HG02943 (cell line): ENCODE measurements at regions not wholly inside any gene's neighbourhood (a gene's known extent, or its start where the extent isn't known, plus 50 kb on each side); places are given as distances from the start of the nearest gene placed in this dataset.
"Not testable (repeated sequence)": the region's sequence is repeated elsewhere in the genome, so short reads cannot be mapped to it uniquely, and the experiment has no call there.

Source experiments
- ATAC-seq: cut with Tn5 transposase; IDR thresholded peaks from one replicate; pipeline ENCODE4 v1.9.1; 2021; ENCODE audit warnings: mild to moderate bottlenecking, low read depth, moderate library complexity; ENCODE audit not compliant: unreplicated experiment

DNA sequence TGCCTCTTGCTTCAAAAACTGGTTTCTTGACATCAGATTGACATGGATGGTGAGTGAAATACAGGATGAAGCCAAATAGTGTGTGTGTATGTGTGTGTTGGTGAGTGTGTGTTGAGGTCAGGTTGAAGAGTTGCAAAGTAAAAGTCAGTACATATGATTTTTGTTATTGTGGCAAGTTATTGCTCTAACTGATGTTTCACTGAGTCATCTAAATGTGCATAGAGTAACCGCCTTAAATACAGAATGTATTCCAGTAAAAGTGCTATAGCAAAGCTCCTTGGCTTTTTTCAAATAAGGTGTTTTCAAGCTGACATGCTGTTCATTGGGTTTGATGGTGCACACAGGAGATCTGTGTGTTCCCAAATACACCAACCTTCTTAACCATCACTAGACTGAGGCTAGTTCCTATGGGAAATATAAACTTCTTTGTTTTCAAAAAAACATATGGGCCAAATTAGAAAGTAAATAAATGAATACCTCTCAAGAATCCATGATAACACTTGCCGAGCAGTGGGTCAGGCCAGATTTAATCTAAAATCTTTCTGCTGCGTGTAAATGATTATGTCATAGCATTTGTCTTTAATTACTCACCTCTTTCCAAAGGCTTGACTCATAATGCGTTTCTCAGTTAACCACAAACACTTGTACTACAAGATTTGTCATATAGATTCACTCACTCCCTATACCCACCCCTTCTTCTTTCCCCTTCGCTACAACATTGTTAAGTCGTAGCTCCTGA, 151.1 kb downstream of the LYPLAL1 start:
- ATAC-seq, result no peak

DNA sequence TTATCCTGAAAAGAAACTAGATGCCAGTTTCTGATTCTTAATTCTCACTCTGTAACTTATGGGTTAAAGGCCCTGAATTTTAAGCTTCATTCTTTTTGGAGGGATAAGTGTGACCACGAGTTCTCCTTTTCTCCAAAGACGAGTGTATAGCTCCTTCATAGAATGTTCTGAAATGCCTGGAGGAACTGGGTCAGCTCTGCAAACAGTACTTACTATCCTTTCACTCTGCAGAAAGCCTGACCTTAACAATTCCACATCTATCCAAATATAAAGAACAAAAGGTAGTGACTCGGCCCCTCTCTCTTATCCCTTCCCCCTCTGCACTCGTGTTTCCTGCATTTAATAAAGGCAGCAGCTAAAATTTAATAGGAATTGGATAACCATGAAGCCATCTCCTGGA, 150.5 kb downstream of the LYPLAL1 start:
- ATAC-seq, result no peak

DNA sequence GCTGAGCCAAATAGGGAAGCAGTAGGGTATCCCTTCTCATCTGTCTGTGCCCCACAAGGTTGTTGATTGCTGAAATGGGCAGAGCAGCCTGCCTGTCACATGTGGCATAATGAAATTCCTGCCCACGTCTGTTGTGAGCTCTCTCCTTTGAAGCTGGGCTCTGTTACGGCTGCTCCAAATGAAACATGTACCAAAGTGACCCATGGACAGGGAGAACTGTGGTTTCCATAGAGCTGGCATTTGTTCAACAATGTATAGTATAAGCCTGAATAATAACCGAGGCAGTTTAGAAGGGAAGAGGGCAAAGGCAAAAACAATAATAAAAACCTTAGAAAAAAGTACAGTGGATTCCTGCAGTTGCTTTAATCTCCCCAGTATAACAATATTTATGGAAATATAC, 149.7 kb downstream of the LYPLAL1 start:
- no peak for ATAC-seq

DNA sequence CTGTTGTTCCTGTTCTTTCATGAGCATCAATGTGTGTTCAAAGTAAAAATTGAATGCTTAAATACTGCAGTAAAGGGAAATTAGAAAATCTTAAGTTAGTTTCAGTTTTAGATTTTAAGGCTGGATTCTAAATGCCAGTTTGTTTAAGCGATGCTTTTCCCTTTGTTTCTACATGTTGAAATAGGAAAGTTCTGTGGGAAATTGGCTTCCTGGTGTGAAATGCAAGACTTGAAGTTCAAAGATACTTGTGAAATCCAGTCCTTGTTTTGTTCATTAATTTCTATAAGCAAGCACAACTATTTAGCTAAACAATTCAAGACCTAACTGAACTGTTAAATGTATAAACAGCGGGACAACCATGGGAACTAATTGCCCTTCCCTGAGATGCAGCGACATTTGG, 149.1 kb downstream of the LYPLAL1 start:
- no peak for ATAC-seq

DNA sequence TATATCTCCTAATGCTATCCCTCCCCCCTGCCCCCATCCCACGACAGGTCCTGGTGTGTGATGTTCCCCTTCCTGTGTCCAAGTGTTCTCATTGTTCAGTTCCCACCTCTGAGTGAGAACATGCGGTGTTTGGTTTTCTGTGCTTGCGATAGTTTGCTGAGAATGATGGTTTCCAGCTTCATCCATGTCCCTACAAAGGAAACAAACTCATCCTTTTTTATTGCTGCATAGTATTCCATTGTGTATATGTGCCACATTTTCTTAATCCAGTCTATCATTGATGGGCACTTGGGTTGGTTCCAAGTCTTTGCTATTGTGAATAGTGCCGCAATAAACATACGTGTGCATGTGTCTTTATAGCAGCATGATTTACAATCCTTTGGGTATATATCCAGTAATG, 146.9 kb downstream of the LYPLAL1 start:
- ATAC-seq, result not testable (repeated sequence)

DNA sequence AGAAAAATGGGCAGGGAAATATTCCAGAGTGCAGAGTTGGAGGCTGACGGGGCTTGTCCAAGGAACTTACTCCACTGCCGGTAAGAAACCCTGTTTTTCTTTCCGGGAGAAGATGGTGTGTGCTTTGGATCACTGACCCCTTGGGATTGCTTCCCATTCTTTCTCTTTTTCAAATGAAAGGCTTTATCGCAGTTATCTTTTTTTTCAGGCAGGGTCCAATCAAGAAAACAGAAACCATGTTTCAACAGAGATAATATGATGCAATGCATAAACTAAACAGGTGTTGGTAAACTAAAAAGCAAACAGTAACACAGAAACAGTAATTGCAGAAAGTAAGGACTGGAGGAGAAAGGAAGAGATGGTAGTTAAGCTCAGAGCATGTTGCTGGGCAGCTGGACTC, 145.1 kb downstream of the LYPLAL1 start:
- no peak for ATAC-seq

DNA sequence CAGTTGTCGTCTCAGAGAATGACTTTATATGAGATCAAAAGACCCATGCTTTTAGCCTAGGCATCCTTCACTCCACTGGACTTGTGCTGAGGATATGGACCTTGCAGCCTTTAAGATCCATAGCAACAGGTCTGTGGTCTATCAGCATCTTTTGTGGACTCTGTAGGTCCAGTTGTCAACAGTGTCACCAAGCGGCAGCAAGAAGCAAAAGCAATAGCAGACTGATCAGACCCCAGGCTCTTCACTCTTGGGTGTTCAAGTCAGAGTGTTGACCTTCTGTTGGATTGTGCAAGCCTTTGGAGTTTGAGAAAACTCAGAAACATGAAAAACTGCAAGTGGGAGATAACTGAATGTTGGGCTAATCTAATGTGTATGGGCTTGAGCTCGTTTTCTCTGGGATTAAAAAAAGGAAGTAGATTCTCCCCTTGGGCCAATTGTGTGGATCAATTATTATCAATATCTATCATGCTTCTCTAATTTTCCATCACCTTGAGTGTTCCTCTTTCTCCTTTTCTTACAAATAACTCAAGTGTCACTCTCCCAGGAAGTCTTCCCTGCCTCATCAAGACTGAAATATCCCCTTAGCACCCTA, 144.2 kb downstream of the LYPLAL1 start:
- peak; percentile 88 for ATAC-seq

DNA sequence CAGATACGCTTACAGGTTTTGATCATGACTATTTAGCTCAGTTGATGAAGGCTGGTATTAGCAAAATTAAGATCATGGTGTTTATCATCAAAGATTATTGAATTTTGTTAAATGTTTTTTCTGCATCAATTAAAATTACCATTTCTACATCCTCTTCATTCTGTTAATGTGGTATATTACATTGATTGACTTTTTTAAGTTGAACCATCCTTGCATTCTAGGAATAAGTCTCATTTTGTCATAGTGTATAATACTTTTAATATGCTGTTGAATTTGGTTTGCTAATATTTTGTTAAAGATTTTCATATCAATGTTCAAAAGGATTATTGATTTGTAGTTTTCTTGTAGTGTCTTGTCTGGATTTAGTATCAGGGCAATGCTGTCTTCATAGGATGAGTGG, 142.4 kb downstream of the LYPLAL1 start:
- ATAC-seq, result no peak

DNA sequence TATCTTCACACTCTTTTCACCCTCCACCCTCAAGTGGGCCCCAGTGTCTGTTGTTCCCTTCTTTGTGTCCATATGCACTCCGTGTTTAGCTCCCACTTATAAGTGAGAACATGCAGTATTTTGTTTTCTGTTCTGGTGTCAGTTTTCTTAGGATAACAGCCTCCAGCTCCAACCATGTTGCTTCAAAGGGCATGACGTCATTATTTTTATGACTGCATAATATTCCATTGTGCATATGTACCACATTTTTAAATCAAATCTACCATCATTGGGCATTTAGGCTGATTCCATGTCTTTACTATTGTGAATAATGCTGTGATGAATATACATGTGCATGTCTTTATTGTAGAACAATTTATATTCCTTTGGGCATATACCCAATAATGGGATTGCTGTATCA, 140.3 kb downstream of the LYPLAL1 start:
- no peak for ATAC-seq

DNA sequence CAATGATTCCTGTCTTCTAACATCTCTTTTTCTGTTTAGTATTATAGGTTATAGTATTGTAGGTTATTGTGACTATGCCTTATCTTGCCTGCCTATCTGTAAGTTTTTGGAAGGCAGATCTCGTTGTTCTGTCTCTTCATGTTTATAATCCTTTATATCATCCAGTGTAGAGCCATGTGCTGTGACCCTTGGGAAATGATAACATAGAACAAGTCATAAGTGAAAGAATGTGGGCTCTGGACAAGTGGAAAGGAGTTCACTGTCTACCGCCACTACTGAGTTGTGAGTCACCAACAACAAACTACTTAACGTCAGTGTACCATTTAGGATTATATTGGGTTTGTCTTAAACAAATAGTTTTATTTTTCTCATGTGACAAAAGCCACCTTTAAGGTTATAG, 139.3 kb downstream of the LYPLAL1 start:
- ATAC-seq, result no peak

DNA sequence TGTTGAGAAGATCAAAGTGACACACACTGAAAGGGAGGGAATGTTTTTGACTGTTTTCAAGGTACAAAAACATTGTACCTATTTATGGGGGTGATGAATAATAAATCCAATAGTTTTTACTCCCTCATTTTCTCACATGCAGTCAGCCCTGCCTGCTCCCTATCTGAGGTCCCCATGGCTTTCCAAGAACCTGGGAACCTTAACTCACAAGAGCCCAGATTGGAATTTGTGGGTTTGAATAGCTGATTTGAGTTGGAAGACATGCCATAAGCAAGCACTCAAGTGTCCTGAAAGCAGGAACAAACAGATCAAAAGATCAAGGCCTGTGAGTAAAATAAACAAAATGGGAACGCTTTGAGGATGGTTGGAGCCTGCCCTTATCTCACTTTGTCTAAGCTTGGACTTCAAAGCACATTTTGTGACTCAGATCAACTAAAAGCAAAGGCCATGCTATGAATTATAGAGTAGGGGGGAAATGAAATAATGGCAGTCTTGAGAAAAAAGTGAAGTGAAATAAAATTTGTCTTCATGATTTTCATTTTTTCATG, 136.6 kb downstream of the LYPLAL1 start:
- ATAC-seq, result no peak

DNA sequence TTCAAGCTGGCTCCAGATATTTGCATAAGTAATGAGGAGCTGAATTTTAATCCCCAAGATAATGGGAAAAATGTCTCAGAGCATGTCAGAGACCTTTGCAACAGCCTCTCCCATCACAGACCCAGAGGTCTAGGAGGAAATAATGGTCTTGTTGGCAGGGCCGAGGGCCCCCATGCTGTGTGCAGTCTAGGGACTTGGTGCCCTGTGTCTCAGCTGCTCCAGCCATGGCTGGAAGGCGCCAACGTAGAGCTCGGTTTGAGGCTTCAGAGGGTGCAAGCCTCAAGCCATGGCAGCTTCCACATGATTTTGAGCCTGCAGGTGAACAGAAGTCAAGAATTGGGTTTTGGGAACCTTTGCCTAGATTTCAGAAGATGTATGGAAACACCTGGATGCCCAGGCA, 134.7 kb downstream of the LYPLAL1 start:
- no peak for ATAC-seq

DNA sequence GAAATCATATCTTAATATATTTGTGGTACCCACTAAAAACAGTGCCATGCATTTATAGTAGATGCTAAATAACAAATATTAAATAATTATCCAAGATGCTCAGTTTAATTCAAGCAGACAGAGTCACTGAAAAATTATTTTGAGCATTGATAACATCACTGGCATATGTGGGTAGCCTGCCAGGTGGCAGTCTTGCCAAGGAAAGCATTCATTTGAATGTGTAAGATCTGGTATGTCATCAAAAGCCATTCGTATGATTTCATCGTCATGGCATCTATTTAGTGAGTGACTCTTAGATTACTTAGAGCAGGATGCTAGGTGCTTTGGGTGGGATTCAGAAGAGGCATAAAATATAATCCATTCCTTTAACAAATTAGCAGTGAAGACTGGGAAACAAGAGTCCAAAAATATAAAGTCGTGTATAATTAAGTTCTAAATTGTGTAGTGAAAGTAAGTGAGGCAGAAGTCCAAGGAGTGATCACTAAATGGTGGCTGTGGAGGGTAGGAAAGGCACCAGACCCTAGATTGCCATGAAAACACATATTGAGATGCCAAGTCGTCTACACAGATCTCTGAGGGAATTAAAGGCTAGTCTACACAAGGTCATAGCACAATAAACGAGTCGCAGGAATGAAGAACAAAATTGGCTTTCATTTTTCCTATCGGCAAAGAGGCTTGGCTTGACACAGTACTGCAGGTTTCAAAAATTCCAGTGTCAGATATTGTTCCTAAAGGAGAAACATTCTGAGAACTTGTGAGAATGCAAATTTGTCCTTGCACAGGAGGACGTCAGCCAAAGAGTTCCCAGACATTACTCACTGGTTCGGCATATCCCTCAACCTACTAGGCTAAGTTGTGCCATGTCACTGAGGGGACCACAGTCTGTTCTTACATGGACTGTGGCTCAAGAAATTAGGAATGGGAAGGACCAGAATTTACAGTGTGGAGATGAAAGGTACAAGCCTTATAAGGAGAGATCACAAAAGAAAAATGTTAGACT, 130.8 kb downstream of the LYPLAL1 start:
- ATAC-seq, result no peak

DNA sequence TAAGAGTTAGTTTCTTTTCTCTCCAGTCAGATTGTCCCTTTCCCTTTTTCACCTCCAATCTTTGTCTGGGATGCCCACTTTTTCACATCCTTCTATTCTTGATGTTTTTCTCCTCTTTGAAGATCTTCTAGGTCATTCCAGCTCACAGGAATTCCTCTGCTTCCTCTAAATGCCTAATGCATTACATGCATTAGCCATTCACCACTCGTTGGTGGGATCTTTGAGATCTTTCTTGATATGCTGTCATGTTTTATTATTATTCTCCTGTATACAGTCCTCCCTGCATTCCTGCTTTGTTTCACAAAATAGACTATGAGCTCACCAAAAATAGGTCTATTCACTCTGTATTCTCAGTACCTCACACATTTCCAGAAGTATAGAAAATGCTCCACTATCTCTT, 129.0 kb downstream of the LYPLAL1 start:
- ATAC-seq, result no peak

DNA sequence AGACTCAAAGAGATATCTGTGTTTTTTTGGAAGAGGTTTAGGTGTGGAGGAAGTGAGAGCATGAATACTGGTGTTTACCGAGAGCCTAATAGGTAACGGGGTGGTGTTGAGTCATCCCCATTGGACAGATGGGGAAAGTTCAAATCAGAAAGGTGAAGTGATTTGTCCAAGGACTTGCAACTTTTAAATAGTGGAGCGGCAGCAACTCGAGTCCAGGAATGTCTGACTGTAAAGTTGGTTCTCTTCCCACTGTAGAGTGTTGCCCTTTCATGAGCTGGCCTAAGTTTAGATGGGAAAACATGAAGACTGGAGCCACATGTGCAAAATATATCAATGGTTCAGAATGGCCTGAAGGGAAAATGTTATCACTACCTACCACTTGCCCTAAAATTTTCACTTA, 125.7 kb downstream of the LYPLAL1 start:
- ATAC-seq, result no peak

DNA sequence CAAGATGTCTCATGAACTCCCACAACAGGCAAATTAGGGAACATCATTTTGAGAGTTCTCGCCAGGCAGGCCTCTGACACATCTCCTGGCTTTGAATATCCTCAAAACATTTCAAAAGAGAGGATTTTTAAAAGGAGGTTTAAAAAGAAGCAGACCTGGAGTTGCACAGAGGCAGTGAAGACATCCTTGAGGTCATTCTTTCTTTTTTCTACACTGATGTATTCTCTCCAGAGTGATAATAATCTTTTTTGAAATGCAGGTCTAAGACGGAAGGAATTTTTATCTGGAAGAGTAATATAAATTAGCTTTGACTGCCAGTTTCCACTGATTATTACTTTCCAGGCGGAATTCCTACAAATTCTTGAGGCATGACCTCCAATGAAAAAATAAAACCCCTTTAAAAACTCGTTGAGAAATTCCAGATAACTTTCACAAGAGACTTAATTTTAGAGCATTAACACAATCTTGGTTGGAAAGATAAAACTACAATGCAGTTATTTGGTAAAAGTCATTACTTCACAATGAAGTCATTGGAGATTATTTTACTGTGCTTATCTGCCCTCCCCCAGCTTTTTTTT, 125.0 kb downstream of the LYPLAL1 start:
- no peak for ATAC-seq

DNA sequence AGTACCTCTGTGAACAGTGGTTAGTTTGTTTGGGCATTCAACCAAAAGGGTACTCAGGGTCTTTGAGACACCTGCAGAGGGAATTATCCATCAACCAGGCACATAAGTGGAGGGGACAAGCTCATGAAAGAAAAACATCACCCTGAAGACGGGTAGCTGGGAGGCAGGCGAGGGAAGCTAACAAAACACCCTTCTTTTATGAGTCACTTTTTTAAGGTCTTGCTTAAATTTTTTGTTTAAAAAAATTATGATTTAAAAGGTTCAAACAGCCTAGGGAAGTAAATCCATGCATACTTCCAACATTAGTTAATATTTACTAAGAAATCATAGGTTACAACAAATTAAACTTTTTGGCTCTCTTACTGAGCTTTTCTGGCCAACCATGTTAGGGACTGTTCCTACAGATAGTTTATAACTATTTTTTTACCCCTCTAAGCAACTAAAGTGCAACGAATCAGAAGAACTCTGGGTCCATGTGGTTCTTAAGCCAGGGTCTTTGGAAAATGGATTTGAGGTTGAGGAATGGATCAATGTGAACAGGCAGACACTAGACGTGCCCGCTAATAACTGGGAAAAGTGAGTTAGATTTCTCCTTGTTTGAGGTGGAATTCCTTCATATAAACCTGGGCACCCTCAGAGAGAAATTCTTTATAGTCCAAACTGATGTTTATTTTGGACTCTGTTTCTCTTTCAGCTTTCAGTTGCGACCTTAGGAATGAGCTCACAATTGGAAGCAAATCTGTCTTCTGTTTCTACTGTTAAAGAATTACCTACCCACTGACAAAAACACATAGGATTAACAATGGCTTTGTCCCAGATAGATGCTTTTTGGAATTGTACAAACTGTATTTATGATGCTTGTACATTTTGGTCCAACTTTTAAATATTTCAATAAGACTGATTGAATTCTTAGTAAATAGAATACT, 123.0 kb downstream of the LYPLAL1 start:
- ATAC-seq, result no peak

DNA sequence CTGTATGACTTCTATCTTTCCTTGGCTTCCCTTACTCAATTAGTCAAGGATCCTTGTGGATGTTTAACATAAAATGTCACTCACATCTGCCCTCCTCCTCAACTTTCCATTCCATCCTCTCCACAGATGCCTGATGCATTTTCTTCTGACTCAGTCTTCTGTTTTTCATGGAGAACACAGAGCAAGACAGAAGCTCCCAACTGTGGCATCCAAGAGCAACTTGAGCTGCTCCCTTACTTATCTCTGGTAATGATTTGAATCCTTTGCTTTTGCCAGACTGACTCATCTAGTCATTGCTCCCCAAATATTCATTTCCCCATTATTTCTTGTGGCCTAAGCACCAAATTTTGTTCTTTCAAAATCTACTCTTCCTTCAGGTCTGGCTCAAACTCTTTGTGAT, 120.6 kb downstream of the LYPLAL1 start:
- no peak for ATAC-seq

DNA sequence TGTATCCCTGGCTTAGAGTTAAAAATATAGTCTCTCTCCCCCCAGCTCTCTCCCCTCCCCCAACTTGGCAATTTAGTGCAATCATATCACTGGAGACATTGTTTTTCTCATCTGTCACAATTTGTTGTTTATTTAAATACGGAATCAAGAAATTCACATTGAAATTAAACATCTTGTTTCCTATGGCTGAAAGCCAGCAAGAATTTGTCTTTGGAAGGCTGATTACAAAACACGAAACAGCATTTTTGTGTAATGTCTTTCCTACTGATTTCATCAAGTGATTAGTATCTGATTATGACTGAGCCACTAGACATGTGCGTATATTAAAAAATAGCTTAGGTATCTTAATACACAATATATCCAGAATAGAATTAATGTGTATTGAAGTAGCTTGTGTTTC, 119.7 kb downstream of the LYPLAL1 start:
- no peak for ATAC-seq

DNA sequence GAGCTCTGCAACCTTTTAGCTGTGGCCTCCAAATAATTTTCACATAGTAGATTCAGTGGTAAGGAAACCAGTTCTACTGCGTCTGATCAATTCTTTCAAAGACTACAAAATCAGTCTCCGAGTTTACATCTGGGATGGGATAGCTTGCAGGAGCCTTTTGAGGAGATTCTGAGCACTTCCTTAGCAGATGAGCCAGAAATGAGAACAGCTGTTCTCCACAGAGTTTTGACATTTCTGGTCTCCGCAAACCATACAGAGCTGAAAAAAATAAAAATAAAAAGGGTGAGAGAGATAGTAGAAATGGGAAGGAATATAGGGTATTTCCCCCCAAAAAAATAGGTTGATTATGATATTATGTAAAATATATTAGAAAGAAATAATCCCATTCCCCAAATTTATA, 119.3 kb downstream of the LYPLAL1 start:
- no peak for ATAC-seq
